Hematopoietic multipotent progenitor cell treated with erythropoietin and hydrocortisone succinate and interleukin-3 and kit ligand, for 17 days (in vitro differentiated cells): ENCODE measurements at regions not wholly inside any gene's neighbourhood (a gene's known extent, or its start where the extent isn't known, plus 50 kb on each side); places are given as distances from the start of the nearest gene placed in this dataset.
"Not testable (repeated sequence)": the region's sequence is repeated elsewhere in the genome, so short reads cannot be mapped to it uniquely, and the experiment has no call there.

Experiments
- DNase-seq: peaks from one replicate; pipeline ENCODE4 v3.0.0-alpha.2; 2015; ENCODE audit warnings: low spot score

DNA sequence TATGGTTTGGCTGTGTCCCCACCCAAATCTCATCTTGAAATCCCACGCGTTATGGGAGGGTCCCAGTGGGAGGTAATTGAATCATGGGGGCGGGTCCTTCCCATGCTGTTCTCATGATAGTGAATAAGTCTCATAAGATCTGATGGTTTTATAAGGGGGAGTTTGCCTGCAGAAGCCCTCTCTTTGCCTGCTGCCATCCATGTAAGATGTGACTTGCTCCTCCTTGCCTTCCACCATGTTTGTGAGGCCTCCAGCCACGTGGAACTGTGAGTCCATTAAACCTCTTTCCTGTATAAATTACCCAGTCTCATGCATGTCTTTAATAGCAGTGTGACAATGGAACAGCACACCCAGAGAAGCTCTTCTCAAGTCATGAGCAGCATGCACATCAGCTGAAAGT lies 119.1 kb upstream of the CARD11 start:
- DNase-seq = not testable (repeated sequence)

DNA sequence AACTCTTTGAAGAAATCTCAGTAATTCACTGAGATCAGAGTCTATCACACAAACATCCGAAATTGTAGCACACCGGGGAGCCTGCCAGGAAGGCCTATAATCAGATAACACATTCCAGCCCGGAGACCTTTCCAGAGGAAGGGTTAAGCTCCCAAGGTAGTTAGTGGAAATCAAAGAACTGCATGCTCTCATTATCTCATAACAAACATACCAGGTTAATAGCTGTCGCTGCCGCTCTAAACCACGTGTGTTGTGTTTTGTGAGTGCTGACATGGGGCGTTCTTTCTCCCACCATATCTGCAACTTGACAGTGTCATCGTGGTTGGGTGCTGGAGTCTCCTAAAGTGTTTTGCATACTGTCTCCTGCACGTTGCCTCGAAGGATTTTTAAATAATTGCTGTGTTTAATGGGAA lies 120.7 kb upstream of the CARD11 start:
- DNase-seq = no peak

DNA sequence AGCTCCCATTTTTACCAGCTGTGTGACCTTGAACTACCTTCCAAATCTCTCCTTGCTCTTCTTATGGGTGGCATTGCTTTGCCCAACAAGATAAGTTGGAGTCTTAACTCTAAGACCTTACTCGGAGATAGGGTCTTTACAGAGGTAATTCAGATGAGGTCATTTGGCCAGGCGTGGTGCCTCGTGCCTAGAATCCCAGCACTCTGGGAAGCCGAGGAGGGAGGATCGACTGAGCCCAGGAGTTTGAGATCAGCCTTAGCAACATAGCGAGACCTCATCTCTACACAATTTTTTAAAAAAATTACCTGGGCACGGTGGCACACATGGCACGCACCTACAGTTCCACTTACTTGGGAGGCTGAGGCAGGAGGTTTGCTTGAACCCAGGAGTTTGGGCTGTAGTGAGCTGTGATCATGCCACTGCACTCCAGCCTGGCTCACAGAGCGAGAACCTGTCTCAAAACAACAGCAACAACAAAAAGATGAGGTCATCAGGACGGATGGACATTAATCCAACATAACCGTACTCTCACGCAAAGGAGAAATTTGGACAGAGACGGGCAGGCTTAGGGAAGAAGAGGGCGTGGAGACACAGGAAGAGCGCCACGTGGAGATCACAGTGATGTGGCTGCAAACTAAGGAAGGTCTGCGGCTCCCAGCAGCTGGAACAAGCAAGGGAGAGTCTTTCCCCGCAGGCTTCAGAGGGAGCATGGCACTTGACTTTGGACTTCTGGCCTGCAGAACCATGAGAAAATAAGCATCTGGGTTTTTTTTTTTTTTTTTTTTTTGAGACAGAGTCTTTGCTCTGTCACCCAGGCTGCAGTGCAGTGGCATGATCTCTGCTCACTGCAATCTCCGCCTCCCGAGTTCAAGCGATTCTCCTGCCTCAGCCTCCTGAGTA lies 122.3 kb upstream of the CARD11 start:
- DNase-seq = no peak

DNA sequence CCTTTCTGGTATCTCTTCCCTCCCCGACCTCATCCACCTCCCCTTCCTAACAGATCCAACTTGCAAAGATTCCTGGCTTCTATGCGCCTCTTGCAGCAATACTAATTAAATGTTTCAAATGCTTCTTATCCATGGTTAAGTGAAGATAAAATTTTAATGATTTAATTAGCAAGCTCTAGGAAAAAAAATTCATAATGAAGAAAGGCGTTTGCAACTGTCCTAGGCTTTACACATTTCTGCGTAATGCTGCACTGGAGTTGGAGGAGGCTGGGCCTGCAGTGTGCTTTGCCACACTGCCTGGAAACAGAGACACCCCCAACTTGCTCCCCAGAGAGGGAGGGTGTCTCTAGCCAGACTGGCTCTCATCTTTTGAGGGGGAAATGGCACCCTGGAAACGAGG lies 123.9 kb upstream of the CARD11 start:
- DNase-seq = no peak

DNA sequence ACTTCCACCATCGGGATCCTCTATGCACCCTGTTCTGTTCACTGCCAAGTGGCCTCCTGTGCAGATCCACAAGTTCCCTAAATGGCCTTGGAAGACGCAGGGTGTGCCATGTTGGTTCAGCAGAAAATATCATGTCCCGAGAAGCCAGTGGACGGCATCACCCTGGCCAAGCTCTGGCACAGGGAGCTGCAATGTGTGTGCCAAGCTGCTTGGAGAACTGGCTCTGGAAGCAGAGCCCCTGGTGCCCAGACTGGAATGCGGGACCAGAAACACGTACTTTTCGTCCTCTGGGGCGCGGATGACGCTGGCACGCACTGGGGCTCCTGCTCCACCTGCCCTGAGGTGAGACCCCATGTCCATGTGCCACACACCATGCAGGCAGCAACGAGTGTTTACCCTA lies 124.7 kb upstream of the CARD11 start:
- no peak for DNase-seq

DNA sequence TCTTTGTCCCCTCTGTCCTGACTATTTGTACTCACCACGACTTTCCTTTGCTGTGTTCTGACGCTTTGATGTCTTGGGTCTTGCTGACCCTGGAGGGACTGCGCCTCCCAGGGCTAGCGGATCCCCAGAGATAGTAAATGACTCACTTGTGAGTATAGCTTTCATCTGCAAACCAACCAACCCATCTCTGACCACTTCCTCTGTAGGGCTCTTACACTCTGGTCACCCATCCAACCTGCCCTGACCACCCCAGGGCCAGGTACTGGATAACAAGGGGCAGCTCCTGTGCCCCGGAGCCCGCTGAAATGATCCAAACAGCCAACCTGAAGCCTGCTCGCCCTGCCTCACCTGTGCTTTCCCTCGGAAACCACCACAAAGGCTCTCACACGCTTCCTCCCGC lies 125.2 kb upstream of the CARD11 start:
- no peak for DNase-seq

DNA sequence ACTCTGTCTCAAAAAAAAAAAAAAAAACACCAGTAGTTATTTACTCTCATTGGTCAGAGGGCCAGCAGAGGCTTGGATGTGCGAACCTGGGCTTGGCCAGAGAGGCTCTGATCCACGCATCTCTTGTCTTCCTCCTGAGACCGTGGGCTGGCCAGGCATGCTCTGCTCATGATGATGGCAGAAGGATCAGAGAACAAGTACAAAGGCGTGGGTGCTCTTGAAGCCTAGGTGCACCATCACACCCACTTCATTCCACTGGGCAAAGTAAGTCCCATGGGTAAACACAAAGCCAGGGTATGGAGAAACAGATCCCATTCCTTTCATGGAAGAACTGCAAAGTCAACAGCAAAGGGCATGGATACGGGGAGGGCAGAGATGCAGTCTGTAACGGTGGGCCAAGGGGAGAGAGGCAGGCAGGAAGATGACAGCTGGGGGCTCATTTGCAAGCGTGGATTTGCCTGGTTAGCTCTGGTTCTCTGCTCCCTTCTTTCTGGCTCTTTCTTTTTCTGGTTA lies 128.2 kb upstream of the SDK1 start:
- DNase-seq = no peak

DNA sequence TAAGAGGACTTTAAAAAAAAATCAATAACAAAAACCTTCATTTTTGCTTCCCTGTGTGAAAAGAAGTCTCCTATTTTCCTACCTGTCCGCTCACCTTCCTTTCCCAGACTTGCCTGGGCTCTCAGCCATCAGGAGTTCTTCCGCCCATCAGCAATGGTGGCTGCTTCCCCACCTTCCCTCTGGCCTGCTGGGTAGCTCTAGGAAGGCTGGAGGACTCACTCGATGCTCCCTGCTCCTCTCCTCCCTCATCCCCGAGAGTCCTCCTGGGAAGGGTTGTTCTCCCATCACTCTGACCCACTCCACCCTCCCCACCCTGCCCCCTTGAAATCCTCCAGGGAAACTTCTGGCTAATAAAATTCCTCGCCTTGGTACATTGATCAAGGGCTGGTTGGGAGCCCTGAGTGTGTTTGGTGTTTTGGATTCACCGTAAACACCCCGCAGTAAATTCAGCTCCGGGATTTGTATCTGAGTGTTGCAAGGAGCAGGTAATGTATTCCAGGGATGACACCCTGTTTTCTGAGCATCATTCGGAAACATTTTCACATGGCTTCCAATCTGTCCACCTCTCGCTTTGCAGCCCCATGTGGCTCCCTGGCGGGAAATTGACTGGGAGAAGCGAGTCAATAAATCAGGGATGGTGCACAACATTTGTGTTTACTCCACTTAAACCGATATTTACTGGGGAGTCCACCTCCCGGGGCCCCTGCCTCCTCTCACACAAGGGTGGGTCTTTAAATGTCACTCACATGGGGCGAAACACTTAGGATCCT lies 126.4 kb upstream of the SDK1 start:
- DNase-seq = no peak

DNA sequence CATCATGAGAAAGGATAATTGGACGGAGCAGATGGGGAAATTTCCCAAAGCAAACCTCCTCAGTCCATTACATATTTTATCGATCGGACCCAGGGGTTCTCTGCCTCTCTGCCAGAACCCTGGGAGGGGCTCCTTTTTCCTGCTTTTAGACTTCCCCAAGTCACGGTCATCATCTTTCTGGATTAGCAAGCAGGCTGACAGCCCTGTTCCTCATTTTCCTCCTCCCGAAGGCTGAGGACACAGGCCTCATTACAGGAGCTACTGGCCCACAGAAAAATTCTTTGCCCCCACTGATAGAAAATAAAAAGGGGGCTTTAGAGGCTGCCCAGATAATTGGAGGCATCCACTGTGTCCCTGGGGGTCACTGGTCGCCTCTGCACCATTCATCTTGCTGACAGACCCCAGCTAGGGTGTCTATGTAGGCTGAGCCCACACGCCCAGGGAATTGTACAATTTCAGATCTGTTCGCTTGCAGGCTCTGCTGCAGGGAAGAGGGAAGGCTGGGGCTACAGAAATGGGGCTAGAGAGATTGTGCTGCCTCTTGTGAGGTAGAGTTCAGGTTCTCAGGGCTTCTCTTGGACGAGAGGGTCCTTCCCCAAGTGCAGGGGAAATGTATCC lies 125.7 kb upstream of the SDK1 start:
- DNase-seq = no peak

DNA sequence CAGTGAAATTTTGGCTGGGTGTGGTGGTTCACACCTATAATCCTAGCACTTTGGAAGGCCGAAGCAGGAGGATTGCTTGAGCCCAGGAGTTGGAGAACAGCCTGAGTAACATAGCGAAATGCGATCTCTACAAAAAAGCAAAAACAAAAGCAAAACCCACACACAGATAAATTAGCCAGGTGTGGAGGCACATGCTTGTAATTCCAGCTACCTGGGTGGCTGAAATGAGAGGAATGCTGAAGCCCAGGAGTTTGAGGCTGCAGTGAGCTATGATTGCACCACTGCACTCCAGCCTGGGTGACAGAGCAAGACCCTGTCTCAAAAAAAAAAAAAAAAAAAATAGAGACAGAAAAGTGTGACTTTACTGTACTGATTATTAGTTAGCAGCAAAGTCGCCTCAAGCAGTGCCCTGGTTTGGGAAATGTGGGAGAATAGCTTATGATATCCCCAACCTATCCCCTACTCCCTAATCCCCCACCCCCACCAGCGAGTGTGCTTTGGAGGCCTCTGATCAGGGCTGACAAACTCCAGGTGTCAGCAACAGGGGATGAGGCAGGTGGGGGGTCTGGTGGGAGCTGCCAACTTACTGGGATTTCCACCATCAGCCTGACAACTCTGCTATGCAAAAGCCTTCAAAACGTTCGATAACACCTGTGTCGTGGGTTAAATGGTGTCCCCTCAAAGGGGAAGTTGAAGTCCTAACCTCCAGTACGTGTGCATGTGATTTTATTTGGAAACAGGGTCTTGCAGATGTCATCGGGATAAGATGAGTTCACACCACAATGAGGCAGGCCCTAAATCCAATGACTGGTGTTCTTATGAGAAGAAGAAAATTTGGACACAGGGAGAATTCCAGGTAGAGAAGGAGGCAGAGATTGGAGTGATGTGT lies 124.7 kb upstream of the SDK1 start:
- no peak for DNase-seq

DNA sequence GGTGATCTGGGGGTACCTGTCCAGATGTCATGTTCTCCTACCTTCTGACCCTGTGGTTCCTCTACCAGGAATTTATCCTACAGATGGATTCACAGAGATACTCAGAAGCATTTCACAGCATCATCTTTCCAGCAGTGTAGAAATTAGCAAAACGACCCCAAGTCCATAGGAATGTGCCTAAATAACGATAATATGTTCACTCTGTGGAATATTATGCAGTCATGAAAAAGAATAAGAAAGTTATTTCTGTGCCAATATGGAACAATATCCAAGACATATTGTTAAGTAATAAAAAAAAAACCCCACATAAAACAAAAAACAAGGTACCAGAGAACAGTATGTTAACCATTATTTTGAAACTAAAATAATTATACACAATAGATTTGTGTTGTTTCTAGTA lies 123.8 kb upstream of the SDK1 start:
- no peak for DNase-seq

DNA sequence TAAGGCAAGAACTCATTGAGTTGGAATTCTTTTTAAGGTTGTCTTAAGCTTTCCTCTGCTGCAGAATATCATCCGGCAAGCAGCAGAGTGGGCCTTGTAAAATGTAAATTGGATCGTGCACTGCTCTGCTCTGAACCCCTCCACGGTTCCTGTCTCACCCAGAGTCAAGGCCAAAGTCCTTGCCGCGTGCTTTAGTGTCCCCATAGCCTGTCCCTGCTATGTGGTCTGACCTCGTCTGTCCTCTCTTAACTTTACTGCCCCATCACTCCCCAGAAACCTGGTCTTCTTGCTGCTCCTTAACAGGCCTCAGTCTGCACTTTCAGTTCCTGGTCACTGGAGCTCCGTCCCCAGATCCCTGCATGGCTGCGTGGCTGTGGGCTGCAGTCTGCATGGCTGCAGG lies 121.6 kb upstream of the SDK1 start:
- DNase-seq = no peak

DNA sequence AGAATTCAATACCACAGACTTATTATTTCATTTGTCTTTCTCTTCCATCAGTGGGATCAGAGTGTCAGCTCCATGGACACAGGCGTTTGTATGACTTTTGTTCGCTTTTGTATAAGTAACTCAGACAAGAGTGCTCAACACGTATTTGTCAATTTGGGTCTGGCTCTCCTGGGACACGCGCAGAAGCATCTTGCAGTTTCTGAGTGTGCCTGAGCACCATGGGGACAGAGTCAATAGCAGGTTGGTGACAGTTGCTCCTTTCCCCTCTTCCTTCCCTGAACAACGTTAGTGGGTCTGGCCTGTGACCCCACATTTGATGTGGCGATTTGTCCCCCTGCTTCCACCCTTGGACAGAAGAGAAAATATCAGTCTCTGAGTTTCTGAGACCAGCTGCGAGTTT lies 120.4 kb upstream of the SDK1 start:
- no peak for DNase-seq

DNA sequence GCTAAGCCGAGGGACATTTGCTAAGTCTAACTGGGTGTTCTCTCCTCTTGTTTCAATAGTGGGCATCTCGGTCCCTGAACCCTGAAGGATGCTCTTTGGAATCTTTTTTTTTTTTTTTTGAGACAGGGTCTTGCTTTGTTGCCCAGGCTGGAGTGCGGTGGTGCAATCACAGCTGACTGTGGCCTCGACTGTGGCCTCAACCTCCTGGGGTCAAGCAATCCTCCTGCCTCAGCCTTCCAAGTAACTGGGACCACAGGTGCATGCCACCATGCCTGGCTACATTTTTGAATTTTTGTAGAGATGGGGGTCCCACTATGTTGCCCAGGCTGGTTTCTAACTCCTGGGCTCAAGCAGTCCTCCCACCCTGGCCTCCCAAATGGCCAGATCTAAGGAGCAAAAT lies 119.0 kb upstream of the SDK1 start:
- not testable (repeated sequence) for DNase-seq

DNA sequence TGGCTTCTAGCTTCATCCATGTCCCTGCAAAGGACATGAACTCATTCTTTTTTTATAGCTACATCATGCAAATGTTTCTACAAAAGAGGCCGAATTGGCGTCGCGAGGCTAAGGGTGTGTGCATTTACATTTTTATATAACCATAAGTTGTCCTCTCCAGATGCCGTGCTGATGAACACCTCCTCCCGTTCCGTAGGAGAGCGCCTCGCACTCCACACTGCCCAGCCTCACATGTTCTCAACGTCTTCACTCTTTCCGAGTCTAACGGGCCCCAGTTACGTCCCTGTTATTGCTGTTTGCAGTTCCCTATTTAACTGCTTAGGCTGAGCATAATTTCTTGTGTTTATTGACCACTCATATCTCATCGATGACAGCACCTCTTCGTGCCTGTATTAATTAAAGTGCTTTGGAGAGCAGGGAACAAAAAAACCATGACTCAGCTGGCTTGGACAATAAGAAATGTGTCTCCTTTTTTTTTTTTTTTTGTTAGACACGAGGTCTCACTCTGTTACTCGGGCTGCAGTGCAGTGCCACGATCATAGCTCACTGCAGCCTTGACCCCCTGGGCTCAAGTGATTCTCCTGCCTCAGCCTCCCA lies 113.5 kb upstream of the SDK1 start:
- DNase-seq = no peak

DNA sequence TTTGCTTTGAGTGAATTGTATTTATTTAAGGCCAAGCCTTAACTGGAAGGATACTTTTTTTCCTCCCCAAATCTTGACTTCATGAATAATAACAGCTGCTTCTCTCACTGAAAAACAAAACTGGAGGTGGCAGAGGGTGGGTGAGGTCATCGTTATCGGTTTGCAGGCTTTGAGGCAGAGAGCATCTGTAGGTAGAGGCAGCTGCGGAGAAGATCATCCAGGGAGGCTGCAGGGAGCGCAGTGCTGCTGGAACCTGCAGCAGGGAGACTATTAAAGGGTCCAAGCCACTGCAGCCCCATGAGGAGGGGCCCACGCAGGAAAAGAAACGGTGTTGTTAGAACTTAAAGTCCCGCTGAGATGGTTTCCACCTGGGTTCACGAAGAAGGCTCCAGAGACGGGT lies 112.1 kb upstream of the SDK1 start:
- no peak for DNase-seq

DNA sequence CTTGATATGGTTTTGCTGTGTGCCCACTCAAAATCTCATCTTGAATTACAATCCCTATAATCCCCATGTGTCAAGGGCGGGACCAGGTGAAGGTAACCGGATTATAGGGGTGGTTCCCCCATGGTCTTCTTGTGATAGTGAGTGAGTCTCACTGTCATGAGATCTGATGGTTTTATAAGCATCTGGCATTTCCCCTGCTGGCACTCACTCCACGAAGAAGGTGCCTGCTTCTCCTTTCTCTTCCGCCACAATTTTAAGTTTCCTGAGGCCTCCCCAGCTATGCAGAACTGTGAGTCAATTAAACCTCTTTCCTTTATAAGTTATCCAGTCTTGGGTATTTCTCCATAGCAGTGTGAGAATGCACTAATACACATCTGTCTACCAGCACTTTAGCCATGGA lies 109.5 kb upstream of the SDK1 start:
- no peak for DNase-seq

DNA sequence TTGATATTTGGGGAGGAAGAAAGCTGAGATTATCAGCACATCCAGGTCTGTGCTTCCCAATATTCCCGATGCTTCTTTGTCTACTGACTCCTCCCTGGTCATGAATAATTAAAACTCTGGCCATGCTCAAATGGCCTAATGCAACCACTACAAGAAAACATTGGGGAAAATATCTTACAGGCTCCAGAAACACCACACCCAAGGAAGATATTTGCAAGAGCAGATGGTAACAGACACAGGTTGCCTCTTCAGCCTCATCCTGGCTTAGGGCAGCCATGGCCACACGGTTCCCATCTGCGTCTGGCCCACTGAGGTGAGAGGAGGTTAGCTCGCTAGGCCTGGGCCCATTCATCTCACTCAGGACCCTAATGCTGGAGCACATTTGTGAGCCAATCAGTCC lies 108.4 kb upstream of the SDK1 start:
- no peak for DNase-seq

DNA sequence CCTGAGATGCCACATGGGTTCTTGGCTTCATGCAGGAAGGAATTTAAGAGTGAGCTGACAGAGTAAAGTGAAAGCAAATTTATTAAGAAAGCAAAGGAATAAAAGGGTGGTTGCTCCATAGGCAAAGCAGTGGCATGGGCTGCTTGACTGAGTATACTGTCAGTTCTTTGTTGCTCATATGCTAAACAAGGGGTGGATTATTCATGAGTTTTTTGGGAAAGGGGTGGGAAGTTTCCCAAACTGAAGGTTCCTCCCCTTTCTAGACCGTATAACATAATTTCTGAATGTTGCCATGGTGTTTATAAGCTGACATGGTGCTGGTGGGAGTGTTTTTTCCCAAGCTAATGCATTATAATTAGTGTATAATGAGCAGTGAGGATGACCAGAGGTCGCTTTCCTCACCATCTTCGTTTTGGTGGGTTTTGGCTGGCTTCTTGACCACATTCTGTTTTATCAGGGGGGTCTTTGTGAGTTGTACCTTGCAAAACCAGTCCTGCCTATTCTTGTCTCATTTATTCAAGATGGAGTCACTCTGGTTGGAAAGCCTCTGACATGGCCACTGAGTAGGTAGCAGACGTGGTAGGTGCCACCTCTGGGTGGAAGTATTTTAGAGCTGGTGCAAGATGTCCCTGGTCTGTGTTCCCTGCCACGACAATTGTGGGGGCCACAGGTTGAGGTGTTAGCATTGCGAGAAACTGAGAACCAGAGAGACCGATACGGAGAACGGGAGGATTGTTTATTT lies 107.5 kb upstream of the SDK1 start:
- DNase-seq = no peak

DNA sequence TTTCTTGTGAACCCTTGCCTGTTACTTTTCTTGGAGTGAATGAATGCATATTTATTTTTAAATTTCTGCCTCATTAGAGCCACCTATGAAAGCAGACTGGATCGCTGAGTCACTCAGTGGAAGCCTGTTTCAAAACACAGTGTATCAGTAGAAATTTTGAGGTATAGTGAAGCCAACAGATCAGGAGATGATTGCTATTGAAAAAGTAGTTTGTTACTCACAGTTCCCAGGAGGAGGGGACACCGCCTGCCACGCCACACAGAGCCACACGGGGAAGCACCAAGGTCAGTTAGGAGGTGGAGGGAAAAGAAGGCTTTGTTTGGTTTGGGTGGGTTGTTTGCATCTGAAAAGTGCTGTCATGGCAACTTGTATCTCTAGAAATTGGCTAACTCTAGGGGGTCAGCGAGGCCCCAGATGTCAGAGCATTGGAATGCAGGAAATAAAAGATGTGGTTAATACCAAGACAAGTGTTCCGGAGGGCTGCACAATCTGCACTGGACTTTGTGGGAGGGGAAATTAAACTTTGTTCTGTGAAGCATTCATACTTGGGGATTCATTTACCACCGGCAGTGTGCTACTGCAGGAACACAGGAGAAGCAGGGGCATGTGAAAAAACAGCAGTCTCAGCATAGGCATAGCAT lies 106.4 kb upstream of the SDK1 start:
- no peak for DNase-seq
